T-helper 22 cell (primary cell): ENCODE measurements at regions not wholly inside any gene's neighbourhood (a gene's known extent, or its start where the extent isn't known, plus 50 kb on each side); places are given as distances from the start of the nearest gene placed in this dataset.

Source experiments
- DNase-seq: peaks from one replicate; pipeline ENCODE4 v3.0.0-alpha.2; 2020; ENCODE audit warnings: low read depth

- no peak for DNase-seq
Observed at GRCh38 chr1:58911841-58912499, 128.1 kb upstream of the JUN start.

- no peak for DNase-seq
Observed at GRCh38 chr1:58914925-58915324, 131.1 kb upstream of the JUN start.

GRCh38 chr1:58917436-58917835 lies 133.6 kb upstream of the JUN start:
- DNase-seq, result no peak

GRCh38 chr1:58919226-58919958 lies 135.5 kb upstream of the JUN start:
- no peak for DNase-seq

GRCh38 chr1:58919959-58920321 lies 136.1 kb upstream of the JUN start:
- DNase-seq, result no peak

GRCh38 chr1:58921342-58921741 lies 137.5 kb upstream of the JUN start:
- DNase-seq, result no peak

- no peak for DNase-seq
Observed at GRCh38 chr1:58921751-58922150, 137.9 kb upstream of the JUN start.

- DNase-seq, result no peak
Observed at GRCh38 chr1:58922302-58923089, 138.6 kb upstream of the JUN start.

GRCh38 chr1:58923090-58923470 lies 139.2 kb upstream of the JUN start:
- no peak for DNase-seq

- DNase-seq, result no peak
Observed at GRCh38 chr1:58924016-58924565, 140.2 kb upstream of the JUN start.

GRCh38 chr1:58924821-58925220 lies 141.0 kb upstream of the JUN start:
- no peak for DNase-seq

GRCh38 chr1:58925247-58925646 lies 141.4 kb upstream of the JUN start:
- DNase-seq, result no peak

GRCh38 chr1:58926152-58926551 lies 142.3 kb upstream of the JUN start:
- no peak for DNase-seq

GRCh38 chr1:58927041-58927721 lies 143.3 kb upstream of the JUN start:
- no peak for DNase-seq

- no peak for DNase-seq
Observed at GRCh38 chr1:58927722-58928085, 143.9 kb upstream of the JUN start.

- DNase-seq, result no peak
Observed at GRCh38 chr1:58928514-58928913, 144.7 kb upstream of the JUN start.

- DNase-seq, result peak; percentile 8
Observed at GRCh38 chr1:58929671-58930325, 146.0 kb upstream of the JUN start.

GRCh38 chr1:58931024-58931423 lies 147.2 kb upstream of the JUN start:
- no peak for DNase-seq

GRCh38 chr1:58931756-58932155 lies 147.9 kb upstream of the JUN start:
- no peak for DNase-seq

GRCh38 chr1:58932859-58933598 lies 149.2 kb upstream of the JUN start:
- DNase-seq, result no peak

- DNase-seq, result no peak
Observed at GRCh38 chr1:58933599-58933926, 149.7 kb upstream of the JUN start.
